ENCODE measurements at regions not wholly inside any gene's neighbourhood (a gene's known extent, or its start where the extent isn't known, plus 50 kb on each side); places are given as distances from the start of the nearest gene placed in this dataset.

DNA sequence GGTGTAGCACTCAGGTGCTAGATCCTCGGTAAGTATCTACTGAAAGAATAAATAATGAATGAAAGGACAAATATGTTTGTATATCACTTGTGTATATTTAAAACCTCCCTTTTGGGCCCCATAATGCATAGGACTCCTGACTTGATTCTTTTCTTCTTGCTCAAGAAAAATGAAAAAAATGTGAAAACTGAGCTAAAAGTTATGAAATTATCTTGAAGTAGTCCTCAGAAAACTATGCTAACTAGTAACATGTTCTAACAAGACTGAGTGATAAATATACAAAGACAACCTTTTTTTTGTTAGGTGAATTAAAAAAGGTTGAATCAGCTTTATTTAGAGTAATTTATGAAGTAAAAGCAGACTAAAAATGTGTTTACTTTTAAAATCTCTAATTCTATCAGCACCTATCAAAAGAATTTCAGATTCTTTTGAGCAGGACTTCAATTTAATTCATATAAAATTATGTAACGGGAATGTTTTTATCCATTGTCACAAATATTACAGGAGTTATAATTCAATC is 247.8 kb upstream of the JAG1 start:
- DNase-seq (ENCODE audit: low spot score) = no peak

DNA sequence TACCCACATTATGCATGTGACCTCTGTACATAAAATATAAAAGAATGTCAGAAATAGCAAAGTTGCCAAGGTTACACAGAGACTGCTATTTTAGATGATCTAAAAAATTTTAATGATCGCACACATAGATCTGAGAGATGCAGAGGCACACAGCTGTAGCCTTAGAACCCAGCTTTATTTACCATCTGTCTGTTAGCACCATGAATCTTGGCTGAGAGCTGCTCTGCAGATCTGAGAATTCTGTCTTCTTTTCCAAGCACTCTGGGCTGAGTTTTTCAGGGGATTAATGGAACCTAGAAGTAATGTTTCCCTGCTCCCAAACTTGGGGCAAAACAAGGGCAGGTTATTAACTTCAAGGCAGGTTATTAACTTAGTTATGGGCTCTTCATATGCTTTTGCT is 248.7 kb upstream of the JAG1 start:
- no peak for DNase-seq (ENCODE audit: low spot score)

DNA sequence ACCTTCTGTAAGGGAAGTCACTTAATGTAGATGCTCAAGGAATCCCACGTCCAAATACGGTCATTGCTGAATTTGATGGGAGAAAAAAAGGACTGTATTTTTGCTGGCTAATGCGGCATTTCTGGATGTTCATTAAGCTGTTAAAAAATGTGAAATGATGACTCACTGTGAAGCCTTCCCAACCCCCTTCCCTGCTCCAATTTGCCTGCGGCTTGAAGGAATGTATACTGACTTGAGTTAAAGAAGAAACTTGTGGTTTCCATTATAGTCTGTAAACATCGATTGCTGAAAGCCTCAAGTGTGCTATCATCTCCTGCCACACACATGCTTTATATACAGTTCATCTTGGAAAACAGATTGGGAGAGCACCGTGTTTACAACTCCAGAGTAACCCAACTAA is 249.1 kb upstream of the JAG1 start:
- DNase-seq (ENCODE audit: low spot score) = no peak

DNA sequence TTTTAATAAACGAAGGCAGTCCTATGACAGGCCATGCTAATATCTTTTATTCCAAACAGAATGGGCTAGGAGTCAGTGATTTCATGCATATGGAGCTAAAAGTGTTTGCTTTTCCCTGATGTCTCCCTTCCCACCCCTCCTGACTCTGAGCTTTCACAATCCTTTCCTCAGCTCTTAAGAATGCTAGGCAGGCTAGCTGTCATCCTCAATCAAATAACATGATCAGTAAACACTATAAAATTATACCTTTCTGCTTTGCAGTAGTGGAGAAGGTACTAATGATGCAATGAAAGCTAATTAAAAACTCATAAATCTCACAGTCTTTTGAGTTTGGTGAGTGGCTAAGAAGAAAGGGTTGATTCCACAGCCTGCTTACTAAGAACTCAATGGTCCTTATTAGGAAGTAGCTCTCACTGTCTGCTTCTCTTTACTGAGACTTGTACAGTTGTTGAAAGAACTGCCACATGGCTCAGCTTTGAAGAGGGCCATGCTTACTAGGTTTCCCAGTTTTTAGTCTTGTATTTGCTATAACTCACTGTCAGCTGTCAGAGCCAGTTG is 250.9 kb upstream of the JAG1 start:
- DNase-seq (ENCODE audit: low spot score) = peak; percentile 20

DNA sequence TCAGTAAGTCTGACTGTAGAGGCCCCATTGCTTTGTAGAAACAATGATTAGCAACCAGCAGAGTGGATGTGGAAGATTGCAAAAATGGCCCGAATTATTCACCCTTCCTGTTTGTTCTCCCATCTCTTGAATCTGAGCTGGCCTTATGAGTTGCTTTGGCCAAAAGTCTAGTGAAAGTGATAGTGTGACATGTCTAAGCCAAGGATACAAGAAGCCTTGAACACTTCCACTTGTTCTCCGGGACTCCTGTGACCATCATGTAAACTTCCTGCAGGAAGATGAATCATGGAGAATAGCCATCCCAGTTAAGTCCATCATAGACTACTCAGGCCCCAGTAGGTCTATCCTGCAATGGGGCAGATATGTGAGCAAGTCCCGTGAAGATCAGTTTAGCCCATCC is 252.0 kb upstream of the JAG1 start:
- DNase-seq (ENCODE audit: low spot score) = no peak

DNA sequence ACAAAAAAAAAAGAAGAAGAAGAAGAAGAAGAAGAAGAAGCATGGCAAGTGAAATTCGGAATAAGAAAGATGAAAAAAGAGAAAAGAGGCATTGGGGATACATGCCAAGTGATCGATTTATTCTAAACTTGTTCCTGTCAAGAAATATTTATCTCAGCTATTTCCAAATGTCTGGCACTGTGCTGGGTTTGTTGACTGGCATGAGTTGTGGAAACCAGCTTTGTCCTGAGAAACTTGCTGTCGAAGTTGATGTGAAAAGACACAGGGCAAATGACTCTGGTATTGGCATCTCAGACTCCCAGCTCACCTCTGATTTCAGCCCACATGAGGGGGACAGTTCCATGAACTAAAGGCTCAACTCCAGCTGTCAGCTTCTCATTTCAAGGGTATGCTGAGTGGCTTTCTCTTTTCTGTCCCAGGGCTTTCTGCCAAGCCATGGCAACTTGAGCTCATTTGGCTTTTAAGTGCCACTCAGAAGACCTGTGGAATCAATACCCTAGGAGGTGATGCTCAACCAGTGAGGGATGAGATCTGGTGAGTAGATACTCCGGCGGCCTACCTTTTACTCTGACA is 253.3 kb upstream of the JAG1 start:
- no peak for DNase-seq (ENCODE audit: low spot score)

DNA sequence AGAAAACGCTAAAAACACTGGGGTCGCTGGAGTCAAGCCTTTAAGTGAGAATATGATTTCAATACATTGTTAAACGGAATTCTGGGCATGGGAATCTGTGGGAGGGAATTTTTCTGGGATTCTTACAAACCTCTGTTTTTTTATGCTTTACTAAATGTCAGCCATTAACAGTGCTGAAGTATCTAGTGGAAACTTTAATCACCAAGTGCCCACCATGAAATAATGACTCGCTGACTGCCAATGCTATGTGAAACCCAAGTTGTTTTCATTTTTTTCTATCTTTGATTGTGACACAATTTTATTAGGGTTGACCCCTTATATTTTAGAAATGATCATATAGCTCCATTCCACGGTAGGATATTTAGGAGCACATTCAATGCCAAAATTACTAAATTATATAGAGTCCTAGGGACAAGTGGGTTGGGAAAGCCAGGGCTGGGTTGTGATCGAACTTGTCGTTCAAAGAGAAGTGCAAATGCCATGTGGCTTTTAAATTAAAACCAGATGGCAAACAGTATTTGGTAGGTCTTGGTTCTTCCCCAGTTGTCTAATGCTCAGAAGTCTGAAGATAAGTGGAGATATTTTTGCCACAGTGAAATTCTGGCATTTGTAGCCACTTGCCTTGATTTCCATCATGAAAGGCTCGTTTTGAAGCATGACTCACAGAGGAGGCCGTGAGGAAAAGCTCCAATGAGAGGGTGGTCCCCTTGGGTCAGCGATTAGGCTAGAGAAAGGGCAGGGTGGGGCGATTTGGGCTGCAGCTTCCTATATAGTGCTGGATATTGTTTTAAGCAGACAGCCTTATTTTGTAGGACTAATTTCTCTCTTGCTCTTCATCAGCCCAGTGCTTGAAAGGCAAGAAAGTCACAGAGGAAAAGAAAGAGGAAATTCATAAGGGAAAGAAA is 254.4 kb upstream of the JAG1 start:
- DNase-seq (ENCODE audit: low spot score) = no peak

DNA sequence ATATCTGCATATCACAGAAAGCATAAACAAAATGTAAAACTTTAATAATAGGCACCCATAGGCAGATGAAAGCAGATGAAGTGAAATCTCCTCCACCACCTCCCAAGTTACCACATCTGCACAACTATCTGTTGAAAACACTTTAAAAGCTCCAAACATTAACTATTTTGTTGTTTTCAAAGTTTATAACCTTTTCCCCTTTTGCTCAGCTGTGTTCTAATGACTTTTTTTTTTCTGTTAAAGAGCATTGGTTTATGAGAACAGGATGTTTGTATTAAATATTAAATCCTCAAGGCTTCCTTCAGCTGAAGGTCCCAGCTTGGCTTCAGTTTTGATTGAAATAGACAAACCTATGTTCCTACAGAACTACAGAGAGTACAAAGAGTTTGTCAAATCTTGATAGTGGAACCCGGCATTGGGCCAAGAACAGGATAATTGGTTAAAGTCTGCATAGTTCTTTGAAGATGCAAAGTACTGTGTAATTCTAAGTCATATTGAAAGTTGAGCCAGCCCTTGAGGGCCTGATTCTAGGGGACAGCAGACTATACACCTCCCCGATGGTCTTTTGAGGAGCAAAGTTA is 255.1 kb upstream of the JAG1 start:
- DNase-seq (ENCODE audit: low spot score) = no peak

DNA sequence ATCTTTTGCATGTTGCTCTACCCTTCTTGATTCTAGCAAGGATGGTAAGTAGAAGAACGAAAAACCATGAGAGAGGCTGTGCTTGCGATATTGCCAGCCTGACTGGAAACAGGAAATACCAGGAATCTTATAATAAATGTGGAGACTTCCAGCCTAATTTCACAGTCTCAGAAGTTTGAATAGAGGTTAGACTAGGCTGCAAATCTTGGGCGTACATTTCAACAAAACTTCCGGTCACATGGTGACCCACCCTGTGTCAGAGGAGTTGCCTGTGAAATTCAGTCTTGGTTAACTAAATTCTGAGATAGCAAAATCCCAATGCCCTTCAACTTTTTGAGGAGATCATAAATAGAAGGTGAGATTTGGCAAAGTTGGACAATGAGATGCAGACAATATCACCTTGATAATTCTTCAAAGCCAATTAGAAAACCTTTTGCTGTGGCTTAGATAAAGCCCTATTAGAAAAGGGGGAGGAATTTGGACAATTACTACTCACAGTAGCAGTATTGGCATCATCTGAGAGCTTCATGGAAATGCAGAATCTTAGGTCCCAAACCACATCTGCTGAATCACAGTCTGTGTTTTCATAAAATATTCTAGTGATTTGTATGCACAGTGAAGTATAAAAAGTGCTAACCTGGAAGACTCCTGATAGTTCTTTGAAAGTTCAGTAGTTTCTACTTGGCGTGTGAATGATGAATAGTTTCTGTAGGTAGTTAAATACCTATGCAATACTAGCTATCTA is 262.0 kb upstream of the JAG1 start:
- no peak for DNase-seq (ENCODE audit: low spot score)

DNA sequence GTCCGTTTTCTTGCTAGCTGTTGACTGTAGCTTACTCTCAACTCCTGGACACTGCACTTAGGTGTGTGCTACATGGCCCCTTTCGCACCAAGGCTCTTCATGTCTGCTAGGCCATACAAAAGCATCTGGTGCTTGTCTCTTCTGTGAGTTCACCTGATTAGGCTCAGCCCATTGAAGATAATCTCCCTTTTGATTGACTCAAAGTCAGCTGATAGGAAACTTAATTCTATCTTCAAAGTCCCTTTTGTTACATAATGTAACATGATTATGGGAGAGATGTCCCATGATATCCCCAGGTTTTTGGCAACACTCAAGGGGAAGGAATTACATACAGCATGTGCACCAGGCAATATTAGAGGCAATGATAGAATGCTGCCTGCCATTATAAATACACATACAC is 263.0 kb upstream of the JAG1 start:
- DNase-seq (ENCODE audit: low spot score) = no peak

DNA sequence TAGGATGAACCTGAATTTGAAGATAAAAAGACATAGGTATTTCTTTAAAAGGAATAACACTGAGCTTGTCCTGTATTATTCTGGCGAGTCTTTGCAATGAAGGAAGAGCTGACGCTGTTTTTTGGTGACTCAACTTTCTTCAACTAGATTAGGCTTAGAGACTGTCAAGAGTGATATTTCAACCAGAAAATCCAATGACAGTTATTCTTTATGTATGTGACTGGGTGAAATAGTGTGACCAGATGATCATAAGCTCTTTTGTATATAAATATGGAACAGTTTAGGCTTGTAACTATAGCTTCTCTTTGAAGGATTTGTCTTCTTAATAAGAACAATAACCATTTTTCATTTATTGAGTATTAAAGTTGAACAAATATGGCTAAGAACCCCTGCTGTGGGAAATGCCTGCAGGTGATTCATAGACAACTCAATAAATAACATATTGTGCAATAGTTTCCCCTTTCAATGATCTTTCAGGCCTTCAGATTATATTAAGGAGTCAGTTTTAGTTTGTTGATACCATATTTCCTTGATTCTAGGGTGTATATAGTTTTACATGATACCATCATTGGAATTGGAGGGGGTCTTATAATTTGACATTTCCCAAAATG is 265.6 kb upstream of the JAG1 start:
- no peak for DNase-seq (ENCODE audit: low spot score)

DNA sequence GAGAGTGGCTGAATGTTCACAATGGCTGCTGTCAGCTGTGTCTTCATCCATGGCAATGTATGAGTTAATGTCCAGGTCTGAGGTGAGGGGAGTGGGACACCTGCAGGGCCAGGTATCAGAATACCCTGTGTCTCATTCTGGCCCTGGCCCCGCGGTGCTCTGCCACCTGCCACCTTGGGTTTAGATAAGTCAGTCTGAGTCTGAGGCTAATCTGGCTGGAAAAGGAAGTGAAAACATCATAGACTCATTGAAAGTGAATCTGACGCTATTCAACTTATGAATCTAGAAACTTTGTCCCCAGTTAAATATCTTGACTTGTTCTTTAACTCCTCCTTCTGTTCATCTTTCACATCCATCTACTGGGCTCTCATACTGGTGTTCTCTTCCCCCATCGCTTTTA is 267.1 kb upstream of the JAG1 start:
- DNase-seq (ENCODE audit: low spot score) = no peak

DNA sequence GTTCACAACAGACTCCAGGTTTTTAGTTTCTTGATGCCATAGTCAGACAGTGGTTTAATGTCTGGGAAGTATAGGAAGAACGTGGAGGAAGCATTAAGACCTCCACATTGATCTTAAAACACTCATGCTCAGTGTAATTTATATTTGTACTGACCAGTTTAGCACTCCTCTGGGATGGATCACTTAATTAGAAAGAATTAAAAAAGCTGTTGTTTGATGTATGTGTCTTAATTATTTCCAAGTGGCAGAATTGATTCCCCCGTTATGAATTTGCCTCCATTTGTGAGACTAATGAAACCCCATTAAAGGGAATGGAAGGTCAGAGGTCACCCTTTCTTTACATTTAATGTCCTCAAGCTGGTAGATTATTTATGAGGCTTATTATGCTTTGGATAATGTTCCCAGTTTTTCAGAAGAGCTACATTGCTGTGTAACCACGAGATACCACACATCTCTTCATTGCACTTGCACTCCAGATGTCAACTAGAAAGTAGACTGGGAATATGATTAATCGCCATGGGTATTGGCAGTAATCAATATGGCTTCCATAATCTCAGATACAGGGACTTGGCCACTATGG is 270.0 kb upstream of the JAG1 start:
- DNase-seq (ENCODE audit: low spot score) = no peak

DNA sequence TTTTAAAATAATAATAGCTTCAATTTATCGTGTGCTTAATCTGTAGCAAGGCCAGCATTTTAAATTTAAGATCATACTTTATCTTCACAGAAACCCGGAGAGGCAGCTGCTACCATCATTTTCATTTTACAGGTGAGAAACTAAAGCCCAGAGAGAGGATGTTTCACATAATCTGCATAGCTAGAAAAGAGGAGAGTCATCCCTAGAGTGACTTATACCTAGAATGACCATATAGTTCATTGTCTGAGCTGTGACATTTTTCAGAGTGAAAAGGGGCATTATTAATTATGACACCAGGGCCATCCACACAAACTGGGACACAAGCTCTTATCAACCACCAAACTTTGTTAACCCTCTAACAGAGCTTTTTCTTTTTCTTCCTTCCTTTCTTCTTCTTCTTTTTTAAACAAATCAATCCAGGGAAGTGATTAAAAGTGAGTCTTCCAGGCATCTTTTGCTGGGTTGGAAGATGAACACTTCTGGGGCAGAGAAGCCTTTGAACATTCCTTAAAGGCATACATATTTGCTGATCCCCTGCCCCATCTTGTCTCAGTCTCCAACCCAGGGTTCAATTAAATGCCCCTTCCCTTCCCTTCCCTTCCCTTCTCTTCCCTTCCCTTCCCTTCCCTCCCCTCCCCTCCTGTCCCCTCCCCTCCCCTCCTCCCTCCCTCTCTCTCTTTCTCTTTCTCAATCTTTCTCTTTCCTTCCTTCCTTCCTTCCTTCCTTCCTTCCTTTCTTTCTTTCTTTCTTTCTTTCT is 272.5 kb upstream of the JAG1 start:
- no peak for DNase-seq (ENCODE audit: low spot score)

DNA sequence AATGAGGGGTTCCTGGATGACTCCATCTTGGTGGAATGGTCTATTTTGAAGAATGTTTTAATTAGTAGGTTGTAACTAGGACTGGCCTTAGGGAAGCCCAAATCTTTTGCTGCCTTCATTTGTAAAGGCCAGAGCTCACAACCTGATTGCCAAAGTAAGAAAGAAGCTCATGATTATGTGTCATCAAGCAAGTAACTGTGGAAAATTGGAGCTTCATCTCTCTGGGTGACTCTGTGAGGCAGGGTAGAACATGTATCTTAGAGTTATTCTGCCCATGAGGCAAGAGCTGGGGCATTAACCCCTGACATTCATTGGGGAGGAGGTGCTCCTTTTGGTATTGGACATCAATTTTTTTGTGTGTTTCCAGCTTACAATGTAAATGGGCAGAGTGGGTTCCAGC is 273.9 kb upstream of the JAG1 start:
- DNase-seq (ENCODE audit: low spot score) = no peak

DNA sequence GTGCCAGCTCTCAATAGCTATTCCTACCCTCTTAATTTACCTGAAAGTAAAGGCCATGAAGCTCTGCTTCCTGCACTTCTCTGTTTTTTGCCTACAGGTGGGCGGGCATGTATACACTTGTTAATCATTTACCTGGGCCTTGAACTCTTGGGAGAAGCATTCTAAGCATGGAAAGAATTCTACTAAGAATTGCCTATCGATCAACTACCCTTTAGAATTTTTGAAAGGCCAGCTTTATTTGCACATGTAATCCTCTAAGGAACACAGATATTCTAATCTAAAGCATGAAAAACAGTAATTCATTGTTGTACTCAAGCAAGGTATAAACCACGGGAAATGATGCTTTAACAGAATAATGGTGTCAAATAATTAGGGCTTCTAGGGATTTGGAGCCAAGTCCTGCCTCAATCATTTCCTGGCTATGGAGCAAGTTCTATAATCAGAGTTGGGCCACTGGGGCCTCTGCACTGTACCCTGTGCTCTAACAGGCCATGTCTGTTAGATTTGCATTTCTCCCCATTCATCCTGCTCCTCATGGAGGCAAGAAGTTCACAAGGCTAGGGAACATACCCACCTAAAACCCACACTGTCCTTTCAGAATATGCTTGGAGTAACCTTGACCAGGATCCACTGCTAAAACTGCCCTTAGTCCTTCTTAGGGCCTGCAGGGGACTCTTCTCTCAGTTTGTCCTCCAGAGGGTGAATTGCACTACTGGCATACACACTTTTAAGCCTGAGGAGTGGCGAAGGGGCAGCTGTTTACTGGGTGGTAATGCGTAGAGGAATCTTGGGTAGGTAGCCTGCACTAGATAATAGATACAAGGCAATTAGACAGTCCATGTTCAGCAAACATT is 276.4 kb upstream of the JAG1 start:
- DNase-seq (ENCODE audit: low spot score) = peak; percentile 50

DNA sequence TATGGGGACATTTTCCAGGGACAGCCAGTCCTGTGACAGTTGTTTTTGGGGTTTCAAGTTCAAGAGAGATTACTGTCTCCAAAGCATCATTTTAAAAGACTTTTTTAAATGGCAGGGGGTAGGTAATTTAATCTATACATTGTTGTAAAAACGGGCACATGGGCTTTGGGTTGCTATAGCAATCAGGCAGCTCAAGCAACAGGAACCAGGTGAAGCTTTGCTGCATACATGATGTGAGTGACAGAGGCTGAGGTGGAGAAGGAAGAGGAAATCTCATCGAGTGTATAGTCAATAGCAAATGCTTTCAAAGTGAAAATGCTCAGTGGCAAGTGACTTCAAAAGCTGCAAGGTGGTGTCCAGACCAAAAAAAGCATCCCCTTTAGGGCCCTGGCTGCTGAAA is 277.4 kb upstream of the JAG1 start:
- no peak for DNase-seq (ENCODE audit: low spot score)

DNA sequence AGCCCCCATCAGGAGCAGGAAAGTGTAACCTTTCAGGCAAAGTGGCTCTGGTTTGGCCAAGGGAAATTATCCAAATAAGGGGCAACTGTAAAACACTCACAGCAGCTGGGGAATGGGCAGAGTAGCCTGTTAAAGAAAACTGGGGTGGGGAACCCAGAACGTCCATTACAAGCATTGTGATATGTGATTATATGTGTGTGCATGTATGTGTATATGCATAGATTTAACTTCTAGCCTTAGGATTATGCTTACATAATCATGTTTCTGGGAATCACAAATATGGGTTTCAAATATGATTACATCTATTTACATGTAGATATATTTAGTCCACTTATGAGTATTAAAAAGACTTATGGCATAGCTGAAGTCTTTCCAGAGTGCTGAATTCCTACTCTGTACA is 278.1 kb upstream of the JAG1 start:
- DNase-seq (ENCODE audit: low spot score) = no peak

DNA sequence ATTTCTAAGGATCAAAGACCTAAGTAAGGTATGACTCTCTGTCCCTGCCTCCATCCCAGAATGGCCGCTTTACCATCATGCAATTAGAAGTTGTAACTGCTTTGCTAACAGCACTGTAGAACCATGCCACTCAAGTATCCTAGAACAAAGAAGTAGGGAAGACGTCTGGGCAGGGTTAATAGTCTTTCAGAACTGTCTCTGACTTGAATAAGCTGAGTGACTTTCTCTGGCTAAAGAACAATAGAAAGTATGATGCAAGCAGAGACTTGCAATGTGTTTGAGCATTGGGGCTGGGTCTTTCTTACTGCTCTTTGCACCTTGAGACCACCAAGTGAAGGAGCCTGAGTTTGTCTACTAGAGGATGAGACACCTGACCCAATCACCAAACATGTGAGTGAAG is 279.6 kb upstream of the JAG1 start:
- DNase-seq (ENCODE audit: low spot score) = no peak

Data from HuH-7 (cell line).